WTC11 (cell line): ENCODE measurements at regions not wholly inside any gene's neighbourhood (a gene's known extent, or its start where the extent isn't known, plus 50 kb on each side); places are given as distances from the start of the nearest gene placed in this dataset.

Source experiments
- ATAC-seq: fragments of 200-7000 bp; cut with Tn5 transposase; 2 replicates; pipeline ENCODE4 v1.10.0; 2021; ENCODE audit warnings: mild to moderate bottlenecking, moderate library complexity
- CTCF ChIA-PET: fragments of 300-600 bp; sonication (Branson Sonifier 250); formaldehyde crosslinking; loops from one replicate; lab custom pipeline; 2021; ENCODE audit warnings: antibody characterized with exemption; lab: Charles Lee
- POLR2A ChIA-PET: fragments of 350-600 bp; sonication (Branson Sonifier 250); formaldehyde crosslinking; loops from one replicate; lab custom pipeline; 2021; ENCODE audit warnings: antibody characterized with exemption; lab: Charles Lee
- DNase-seq: peaks from one replicate; pipeline ENCODE4 v3.0.0; 2021; ENCODE audit warnings: low spot score
- H3K27ac Mint-ChIP-seq: 2 replicates; pipeline ENCODE4 v1.8.0; 2021; ENCODE audit warnings: mixed read lengths
- H3K27me3 Mint-ChIP-seq: 2 replicates; pipeline ENCODE4 v1.8.0; 2021; ENCODE audit warnings: low read depth, mild to moderate bottlenecking, moderate library complexity, mixed read lengths
- H3K36me3 Mint-ChIP-seq: 2 replicates; pipeline ENCODE4 v1.8.0; 2021; ENCODE audit warnings: mixed read lengths
- H3K4me1 Mint-ChIP-seq: 2 replicates; pipeline ENCODE4 v1.8.0; 2022; ENCODE audit warnings: mixed read lengths
- H3K4me3 Mint-ChIP-seq: 2 replicates; pipeline ENCODE4 v1.8.0; 2021; ENCODE audit warnings: mild to moderate bottlenecking, moderate library complexity, mixed read lengths
- H3K9me3 Mint-ChIP-seq: 2 replicates; pipeline ENCODE4 v1.8.0; 2021; ENCODE audit warnings: mixed read lengths
- ARID4B ChIP-seq: sonication (generic); formaldehyde crosslinking; IDR thresholded peaks from 2 replicates; pipeline ENCODE4 v1.8.0; 2023; ENCODE audit warnings: missing genetic modification reagents, mild to moderate bottlenecking, borderline replicate concordance
- E2F4 ChIP-seq: sonication (generic); formaldehyde crosslinking; IDR thresholded peaks from 2 replicates; pipeline ENCODE4 v1.8.1; 2022; ENCODE audit warnings: low read depth, mild to moderate bottlenecking, moderate library complexity, missing genetic modification reagents, borderline replicate concordance
- E2F5 ChIP-seq: sonication (generic); formaldehyde crosslinking; IDR thresholded peaks from 2 replicates; pipeline ENCODE4 v1.8.1; 2022; ENCODE audit warnings: mild to moderate bottlenecking, moderate library complexity, missing genetic modification reagents
- ELF4 ChIP-seq: sonication (generic); formaldehyde crosslinking; IDR thresholded peaks from 2 replicates; pipeline ENCODE4 v1.8.1; 2022; ENCODE audit warnings: low read depth, mild to moderate bottlenecking, moderate library complexity, missing genetic modification reagents
- ETV6 ChIP-seq: sonication (generic); formaldehyde crosslinking; IDR thresholded peaks from 2 replicates; pipeline ENCODE4 v1.8.1; 2022; ENCODE audit warnings: mild to moderate bottlenecking, missing genetic modification reagents
- GRHL2 ChIP-seq: fragments of 250-450 bp; sonication (Bioruptor Pico); IDR thresholded peaks from 2 replicates; pipeline ENCODE4 v1.8.0; 2022; ENCODE audit warnings: mild to moderate bottlenecking, moderate library complexity; ENCODE audit not compliant: insufficient replicate concordance, severe bottlenecking
- JUN ChIP-seq: sonication (generic); formaldehyde crosslinking; IDR thresholded peaks from 2 replicates; pipeline ENCODE4 v1.8.0; 2023; ENCODE audit warnings: mild to moderate bottlenecking, missing genetic modification reagents
- KAT7 ChIP-seq: sonication (generic); formaldehyde crosslinking; IDR thresholded peaks from 2 replicates; pipeline ENCODE4 v1.8.1; 2023; ENCODE audit warnings: missing genetic modification reagents, mild to moderate bottlenecking, borderline replicate concordance
- MYBL2 ChIP-seq: sonication (generic); formaldehyde crosslinking; IDR thresholded peaks from 2 replicates; pipeline ENCODE4 v1.8.1; 2023; ENCODE audit warnings: mild to moderate bottlenecking, moderate library complexity, missing genetic modification reagents
- NR3C1 ChIP-seq: sonication (generic); formaldehyde crosslinking; conservative IDR thresholded peaks from 2 replicates; pipeline ENCODE4 v1.8.1; 2023; ENCODE audit warnings: low read depth, mild to moderate bottlenecking, missing genetic modification reagents
- PRRX2 ChIP-seq: fragments of 250-450 bp; sonication (Bioruptor Pico); IDR thresholded peaks from 2 replicates; pipeline ENCODE4 v1.8.0; 2021; ENCODE audit warnings: mild to moderate bottlenecking
- SMAD3 ChIP-seq: sonication (generic); formaldehyde crosslinking; IDR thresholded peaks from 2 replicates; pipeline ENCODE4 v1.8.0; 2022; ENCODE audit warnings: missing genetic modification reagents, mild to moderate bottlenecking, borderline replicate concordance
- SOX15 ChIP-seq: fragments of 250-450 bp; sonication (Bioruptor Pico); IDR thresholded peaks from 2 replicates; pipeline ENCODE4 v1.9.0; 2021; ENCODE audit warnings: mild to moderate bottlenecking
- USF2 ChIP-seq: sonication (generic); formaldehyde crosslinking; IDR thresholded peaks from 2 replicates; pipeline ENCODE4 v1.8.1; 2023; ENCODE audit warnings: mild to moderate bottlenecking, missing genetic modification reagents, moderate library complexity
- ZNF532 ChIP-seq: fragments of 250-450 bp; sonication (Bioruptor Pico); IDR thresholded peaks from 2 replicates; pipeline ENCODE4 v1.9.0; 2021; ENCODE audit warnings: mild to moderate bottlenecking, borderline replicate concordance

GRCh38 chr5:33237471-33237870, 203.3 kb upstream of the TARS1 start (continued):
- TF ChIP-seq E2F4 (CRISPR knock-in tag), result no peak
- TF ChIP-seq PRRX2 (CRISPR knock-in tag), result no peak
- TF ChIP-seq SOX15 (CRISPR knock-in tag), result no peak
- no peak for TF ChIP-seq USF2
- TF ChIP-seq MYBL2 (CRISPR knock-in tag), result no peak

GRCh38 chr5:33238826-33239695, 201.7 kb upstream of the TARS1 start:
- POLR2A ChIA-PET, result no interaction called here
- no peaks in the 10 kb centered on the region for H3K27me3 Mint-ChIP-seq
- ATAC-seq (no peak), DNase-seq (no peak)
- TF ChIP-seq ZNF532 (no peak), NR3C1 (CRISPR knock-in tag) (no peak), ARID4B (no peak), KAT7 (CRISPR knock-in tag) (no peak), SMAD3 (CRISPR knock-in tag) (no peak)
- no peak overlapping the region for H3K27ac Mint-ChIP-seq
- H3K4me3 Mint-ChIP-seq, result no peak overlapping the region
- no peaks in the 10 kb centered on the region for H3K9me3 Mint-ChIP-seq
- no peaks in the 10 kb centered on the region for H3K4me1 Mint-ChIP-seq
- CTCF ChIA-PET, result interaction anchor here (1.0 kb wide), 1 partner anchor 10 kb away, joined by 3 read pairs; no protein-coding TSS in a partner anchor
- no peaks in the 10 kb centered on the region for H3K36me3 Mint-ChIP-seq

- Mint-ChIP-seq H3K36me3 (no peaks in the 10 kb centered on the region), H3K9me3 (no peaks in the 10 kb centered on the region), H3K27me3 (no peaks in the 10 kb centered on the region), H3K4me3 (no peak overlapping the region), H3K4me1 (peaks cover 6% of the 10 kb centered on the region), H3K27ac (no peak overlapping the region)
- CTCF ChIA-PET, result no interaction called here
- no peak for ATAC-seq
- TF ChIP-seq E2F5 (CRISPR knock-in tag) (no peak), ETV6 (no peak), SMAD3 (CRISPR knock-in tag) (no peak), JUN (CRISPR knock-in tag) (no peak), ELF4 (no peak), GRHL2 (no peak)
- POLR2A ChIA-PET, result no interaction called here
- no peak for DNase-seq
Measured at GRCh38 chr5:33240558-33240957, 200.2 kb upstream of the TARS1 start.
